Ecto neural progenitor cell (in vitro differentiated cells): ENCODE measurements at regions not wholly inside any gene's neighbourhood (a gene's known extent, or its start where the extent isn't known, plus 50 kb on each side); places are given as distances from the start of the nearest gene placed in this dataset.
"Not testable (repeated sequence)": the region's sequence is repeated elsewhere in the genome, so short reads cannot be mapped to it uniquely, and the experiment has no call there.

Source experiments
- DNase-seq: peaks from one replicate; pipeline ENCODE4 v3.0.0-alpha.2; 2018; ENCODE audit warnings: low spot score

- no peak for DNase-seq
Measured at GRCh38 chrX:44785652-44786051, 58.2 kb upstream of the DUSP21 start.

- no peak for DNase-seq
Measured at GRCh38 chrX:44784241-44784640, 59.6 kb upstream of the DUSP21 start.

GRCh38 chrX:44778254-44778653 lies 65.6 kb upstream of the DUSP21 start:
- DNase-seq: no peak

GRCh38 chrX:44775726-44776125 lies 68.1 kb upstream of the DUSP21 start:
- DNase-seq: no peak

- not testable (repeated sequence) for DNase-seq
Measured at GRCh38 chrX:44774066-44774465, 69.8 kb upstream of the DUSP21 start.

GRCh38 chrX:44770121-44770520 lies 73.7 kb upstream of the DUSP21 start:
- no peak for DNase-seq

DNA sequence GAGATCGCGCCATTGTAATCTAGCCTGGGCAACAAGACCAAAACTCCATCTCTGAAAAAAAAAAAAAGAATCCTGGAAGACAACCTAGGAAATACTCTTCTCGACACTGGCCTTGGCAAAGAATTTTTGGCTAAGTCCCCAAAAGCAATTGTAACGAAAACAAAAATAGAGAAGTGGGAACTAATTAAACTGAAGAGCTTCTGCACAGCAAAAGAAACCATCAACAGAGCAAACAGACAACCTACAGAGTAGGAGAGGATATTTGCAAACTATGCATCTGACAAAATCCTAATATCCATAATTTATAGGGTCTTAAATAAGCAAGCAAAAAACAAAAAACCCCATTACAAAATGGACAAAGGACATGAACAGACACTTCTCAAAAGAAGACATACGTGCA lies 76.5 kb upstream of the DUSP21 start:
- DNase-seq: no peak

- no peak for DNase-seq
Measured at GRCh38 chrX:44765556-44765955, 78.3 kb upstream of the DUSP21 start.

GRCh38 chrX:44747969-44748368 lies 95.9 kb upstream of the DUSP21 start:
- DNase-seq: no peak

DNA sequence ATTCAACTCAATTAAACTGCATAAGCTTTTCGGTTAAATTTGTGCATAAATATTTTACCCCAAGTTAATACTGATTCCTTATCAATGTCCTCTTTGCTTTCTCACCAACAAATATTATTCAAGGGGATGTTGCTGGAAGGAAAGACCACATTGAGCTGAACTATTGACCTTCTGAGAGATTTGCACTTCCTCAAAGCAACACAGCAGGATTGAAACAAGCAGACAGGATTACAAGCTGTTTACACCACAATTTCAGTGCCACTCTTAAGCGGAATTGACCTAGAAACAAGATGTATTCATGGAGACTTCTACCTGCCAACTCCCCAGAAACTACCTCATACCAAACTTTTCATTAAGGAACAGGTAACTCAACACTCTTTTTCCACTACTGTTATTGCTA lies 96.5 kb upstream of the DUSP21 start:
- no peak for DNase-seq

DNA sequence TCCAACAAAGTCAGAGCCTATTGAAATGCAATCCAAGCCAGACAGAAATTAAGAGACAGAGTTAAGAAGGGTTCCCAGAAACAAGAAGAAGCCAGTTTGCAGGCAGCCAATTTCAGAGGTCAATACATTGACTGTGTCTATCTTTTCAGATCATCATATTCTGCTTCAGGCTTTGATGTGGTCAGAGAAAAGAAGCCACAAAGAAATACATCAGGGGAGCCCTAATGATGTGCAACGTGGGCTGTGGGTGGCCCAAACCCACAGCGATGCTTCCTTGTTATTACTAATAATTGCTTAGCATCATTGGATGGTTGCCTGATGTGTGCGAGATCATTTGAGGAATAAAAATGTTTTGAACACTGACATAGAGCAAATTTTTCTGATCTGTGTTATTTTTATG lies 99.0 kb upstream of the DUSP21 start:
- no peak for DNase-seq

DNA sequence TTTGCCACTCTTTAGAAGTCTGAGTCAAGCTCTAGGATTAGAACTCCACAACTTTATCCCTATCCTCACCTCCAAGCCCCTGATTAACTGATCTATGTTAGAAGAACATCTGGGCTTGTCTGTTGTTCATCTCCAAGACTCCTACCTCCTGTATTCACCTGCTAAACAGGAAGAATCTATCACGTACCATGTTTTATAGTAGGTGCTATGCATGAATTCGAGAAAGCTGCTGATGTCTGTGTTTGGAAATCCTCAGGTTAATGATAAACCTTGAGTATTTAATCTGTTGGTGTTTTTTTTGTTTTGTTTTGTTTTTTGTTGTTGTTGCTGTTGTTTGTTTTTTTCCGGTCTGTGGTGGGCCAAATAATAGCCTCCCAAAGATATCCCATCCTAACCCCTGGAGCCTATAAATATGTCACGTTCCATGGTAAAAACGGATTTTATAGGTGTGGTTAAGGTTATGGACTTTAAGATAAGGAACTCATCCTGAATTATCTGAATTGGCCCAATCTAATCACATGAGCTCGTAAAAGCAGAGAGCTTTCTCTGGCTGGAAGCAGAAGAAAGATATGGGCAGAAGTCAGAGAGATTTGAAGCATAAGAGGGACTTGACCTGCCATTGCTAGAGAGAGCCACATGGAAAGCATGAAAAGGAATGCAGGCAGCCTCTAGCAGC lies 101.2 kb upstream of the DUSP21 start:
- DNase-seq: no peak

DNA sequence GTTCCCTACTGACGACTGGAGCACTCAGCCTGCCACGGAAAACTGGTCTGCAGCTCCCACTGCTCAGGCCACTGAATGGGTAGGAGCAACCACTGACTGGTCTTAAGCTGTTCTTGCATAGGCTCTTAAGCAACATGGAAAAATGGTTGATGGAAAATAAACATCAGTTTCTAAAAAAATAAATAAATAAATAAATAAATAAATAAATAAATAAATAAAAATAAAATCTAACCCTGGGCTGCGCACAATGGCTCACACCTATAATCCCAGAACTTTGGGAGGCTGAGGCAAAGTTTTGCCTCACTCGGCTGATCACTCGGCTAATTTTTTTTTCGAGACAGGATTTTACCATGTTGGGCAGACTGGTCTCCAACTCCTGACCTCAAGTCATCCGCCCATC lies 102.0 kb upstream of the DUSP21 start:
- DNase-seq: not testable (repeated sequence)

GRCh38 chrX:44741458-44741857 lies 102.4 kb upstream of the DUSP21 start:
- DNase-seq: not testable (repeated sequence)

DNA sequence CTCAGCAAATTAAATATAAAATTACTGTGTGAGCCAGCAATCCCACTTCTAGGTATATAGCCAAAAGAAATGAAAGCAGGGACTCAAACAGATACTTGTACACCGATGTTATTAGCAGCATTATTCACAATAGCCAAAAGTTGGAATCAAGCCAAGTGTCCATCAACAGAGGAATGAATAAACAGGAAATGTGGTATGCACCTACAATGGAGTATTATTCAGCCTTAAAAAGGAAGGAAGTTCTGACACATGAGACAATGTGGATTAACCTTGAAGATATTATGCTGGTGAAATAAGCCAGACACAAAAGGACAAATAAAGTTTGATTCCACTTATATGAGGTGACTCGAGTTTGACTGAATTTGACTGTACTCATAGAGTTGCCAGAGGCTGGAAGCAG lies 108.3 kb upstream of the DUSP21 start:
- no peak for DNase-seq

DNA sequence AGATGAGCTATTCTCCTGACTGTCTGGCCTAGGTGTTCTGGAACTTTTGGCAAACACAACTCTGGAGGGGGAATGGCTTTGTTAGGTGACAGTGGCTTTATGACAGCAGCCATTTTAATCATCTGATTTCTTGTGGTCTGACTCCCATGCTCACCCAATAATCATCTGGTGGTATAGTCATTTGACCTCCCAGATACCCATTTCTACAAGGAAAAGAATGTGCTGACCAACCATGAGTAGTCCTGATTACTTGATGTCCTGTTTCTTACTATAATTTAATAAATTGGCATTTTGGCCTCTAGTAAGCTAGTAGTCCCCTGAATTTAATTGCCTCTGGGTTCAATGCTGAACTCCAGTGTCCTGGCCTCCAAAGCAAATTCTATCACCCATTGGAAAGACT lies 109.9 kb upstream of the DUSP21 start:
- no peak for DNase-seq

DNA sequence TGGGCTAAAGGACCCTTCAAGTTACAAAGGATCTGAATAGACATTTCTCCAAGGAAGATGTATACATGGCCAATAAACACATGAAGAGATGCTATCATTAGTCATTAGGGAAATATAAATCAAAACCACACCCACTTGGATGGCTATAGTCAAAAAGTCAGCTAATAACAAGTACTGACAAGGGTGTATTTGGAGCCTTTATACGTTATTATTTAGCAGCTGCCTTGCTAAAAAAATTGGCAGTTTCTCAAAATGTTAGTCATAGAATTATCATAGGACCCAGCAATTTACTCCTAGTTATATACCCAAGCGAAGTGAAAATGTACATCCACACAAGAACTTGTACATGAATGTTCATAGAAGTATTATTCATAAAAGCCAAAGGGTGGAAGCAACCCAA lies 112.7 kb upstream of the DUSP21 start:
- no peak for DNase-seq

- DNase-seq: no peak
Measured at GRCh38 chrX:44723426-44723825, 120.4 kb upstream of the DUSP21 start.

DNA sequence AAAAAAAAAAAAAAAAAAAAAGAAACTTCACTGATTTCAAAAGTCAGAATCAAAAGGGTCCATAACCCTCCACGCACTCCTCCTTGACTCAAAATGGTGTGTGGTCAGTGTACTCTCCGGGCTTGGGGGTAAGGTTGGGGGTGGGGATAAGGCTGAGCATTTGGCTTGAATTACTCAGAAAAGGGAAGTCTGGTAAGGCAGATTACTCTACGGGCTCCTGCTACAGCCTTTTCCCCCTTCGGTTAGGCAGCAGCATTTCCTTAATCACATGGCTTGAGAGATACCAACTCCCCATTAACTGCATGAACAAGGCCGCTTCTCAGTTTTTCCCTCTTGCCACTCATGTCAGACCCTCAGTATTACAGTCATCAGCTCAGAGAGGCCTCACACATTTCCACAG lies 135.4 kb upstream of the DUSP21 start:
- no peak for DNase-seq

DNA sequence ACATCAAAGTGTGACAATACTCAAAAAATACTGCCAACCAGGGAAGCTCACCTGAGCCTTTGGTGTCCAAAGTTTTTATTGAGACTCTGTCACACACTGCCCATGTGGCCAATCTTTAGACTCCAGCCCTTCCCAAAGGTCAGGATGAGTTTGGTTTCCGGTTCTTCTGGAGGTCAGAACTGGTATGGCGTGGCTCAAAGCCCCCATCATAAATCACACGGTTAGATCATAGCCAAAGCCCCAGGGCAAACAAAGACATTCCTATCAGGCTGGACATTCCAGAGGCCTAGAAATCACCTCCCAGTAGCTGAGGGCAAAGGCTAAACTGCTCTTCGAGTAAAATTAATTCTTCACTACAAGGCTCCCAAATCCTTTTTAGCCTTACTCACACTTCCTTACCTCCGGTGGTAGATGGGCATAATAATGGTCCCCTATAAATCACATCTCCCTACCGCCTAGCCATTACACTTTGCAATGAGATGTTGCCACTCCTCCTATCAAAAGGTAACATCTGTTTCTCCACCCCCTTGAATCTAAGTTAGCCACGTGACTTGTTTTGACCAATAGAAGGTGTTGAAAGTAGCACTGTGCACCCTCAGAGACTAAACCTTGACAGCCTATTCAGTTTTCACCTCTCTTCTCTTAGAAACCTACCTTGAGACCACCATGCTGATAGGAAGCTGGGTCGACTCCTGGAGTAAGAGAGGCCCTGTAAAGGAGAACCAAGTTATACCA lies 137.8 kb upstream of the DUSP21 start:
- DNase-seq: no peak

DNA sequence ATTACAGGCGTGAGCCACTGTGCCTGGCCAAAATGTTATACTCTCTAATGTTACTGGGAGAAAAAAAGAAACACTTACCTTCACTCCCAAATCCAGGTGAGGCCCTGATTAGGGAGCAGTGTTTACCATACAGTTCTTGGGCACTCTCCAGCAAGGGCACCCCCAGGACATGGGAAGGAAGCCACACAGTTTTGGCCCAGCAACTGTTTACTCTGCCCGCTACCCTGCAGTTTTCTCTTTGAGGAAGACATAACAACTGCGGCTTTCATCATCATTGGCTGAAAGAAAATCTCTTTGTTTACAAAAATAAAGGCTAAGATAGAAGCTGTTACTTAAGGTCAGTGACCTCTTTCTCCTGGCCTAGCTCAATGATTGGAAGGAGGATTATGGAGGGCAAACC lies 145.5 kb upstream of the DUSP21 start:
- DNase-seq: no peak

- no peak for DNase-seq
Measured at GRCh38 chrX:44693255-44693654, 150.6 kb upstream of the DUSP21 start.

GRCh38 chrX:44690129-44690528 lies 147.5 kb upstream of the FUNDC1 start:
- DNase-seq: no peak
